ENCODE measurements at regions not wholly inside any gene's neighbourhood (a gene's known extent, or its start where the extent isn't known, plus 50 kb on each side); places are given as distances from the start of the nearest gene placed in this dataset.

- no peak overlapping the region for H2AFZ ChIP-seq (ENCODE audit: insufficient read depth, low read depth, low read length, poor library complexity, severe bottlenecking)
- H3K4me2 ChIP-seq (replicated peaks; ENCODE audit: extremely low read depth, low read length, poor library complexity, severe bottlenecking) = no peak overlapping the region
- H3K9ac ChIP-seq (ENCODE audit: insufficient read depth, low read length, poor library complexity, severe bottlenecking) = no peak overlapping the region
- Mint-ChIP-seq H3K9me3 (peaks cover 0 to 7% (median 2%) of the 10 kb centered on the region in 7 donors), H3K27ac (no peak overlapping the region), H3K36me3 (no peaks in the 10 kb centered on the region), H3K27me3 (ENCODE audit: low read depth in 3 of 3) (peaks cover 14 to 33% (median 21%) of the 10 kb centered on the region in 3 donors), H3K4me3 (no peak overlapping the region), H3K4me1 (no peaks in the 10 kb centered on the region)
- no peaks in the 10 kb centered on the region for H3K79me2 ChIP-seq (ENCODE audit: insufficient read depth, low read length)
- no peaks in the 10 kb centered on the region for H4K20me1 ChIP-seq (ENCODE audit: insufficient read depth, low read length)
- peaks cover 26 to 39% of the 10 kb centered on the region in 2 donors for H3K27me3 ChIP-seq (ENCODE audit: control insufficient read depth in 2 of 2, insufficient read depth in 2 of 2, low read length in 2 of 2)
- no peaks in the 10 kb centered on the region for H3K36me3 ChIP-seq (replicated peaks in 1 of 2; ENCODE audit: control insufficient read depth in 1 of 2, insufficient read depth in 2 of 2, low read length in 2 of 2)
- intact Hi-C loops (cut with micrococcal nuclease) = no loop called here
- H3K4me3 ChIP-seq (replicated peaks in 1 of 3; ENCODE audit: low read depth in 2 of 3, low read length in 3 of 3) = no peak overlapping the region
- no peak for TF ChIP-seq CTCF (IDR thresholded peaks at IDR 0.05)
- no CpG with 5 or more reads among the region's 3 CpGs for WGBS (ENCODE audit: insufficient coverage)
- H3K9me3 ChIP-seq (replicated peaks in 1 of 2; ENCODE audit: control insufficient read depth in 1 of 2, insufficient read depth in 1 of 2, low read length in 2 of 2) = no peaks in the 10 kb centered on the region
- no peaks in the 10 kb centered on the region for H3K4me1 ChIP-seq (ENCODE audit: control insufficient read depth in 1 of 2, insufficient read depth in 2 of 2, low read length in 2 of 2)
- no peak overlapping the region for H3K27ac ChIP-seq (ENCODE audit: low read depth in 1 of 2, low read length in 2 of 2)
- DNase-seq = no peak
These were observed 165.9 kb upstream of the MYO3A start for GRCh38 chr10:25768167-25768566.

- intact Hi-C loops (cut with micrococcal nuclease) = no loop called here
- Histone ChIP-seq H2AFZ (ENCODE audit: insufficient read depth, low read depth, low read length, poor library complexity, severe bottlenecking) (no peak overlapping the region), H3K9me3 (replicated peaks in 1 of 2; ENCODE audit: control insufficient read depth in 1 of 2, insufficient read depth in 1 of 2, low read length in 2 of 2) (no peaks in the 10 kb centered on the region), H3K79me2 (ENCODE audit: insufficient read depth, low read length) (no peaks in the 10 kb centered on the region), H3K9ac (ENCODE audit: insufficient read depth, low read length, poor library complexity, severe bottlenecking) (no peak overlapping the region), H3K4me1 (ENCODE audit: control insufficient read depth in 1 of 2, insufficient read depth in 2 of 2, low read length in 2 of 2) (no peaks in the 10 kb centered on the region), H3K36me3 (replicated peaks in 1 of 2; ENCODE audit: control insufficient read depth in 1 of 2, insufficient read depth in 2 of 2, low read length in 2 of 2) (no peaks in the 10 kb centered on the region), H4K20me1 (ENCODE audit: insufficient read depth, low read length) (no peaks in the 10 kb centered on the region), H3K27ac (ENCODE audit: low read depth in 1 of 2, low read length in 2 of 2) (no peak overlapping the region), H3K27me3 (ENCODE audit: control insufficient read depth in 2 of 2, insufficient read depth in 2 of 2, low read length in 2 of 2) (no peaks in the 10 kb centered on the region), H3K4me2 (replicated peaks; ENCODE audit: extremely low read depth, low read length, poor library complexity, severe bottlenecking) (no peak overlapping the region), H3K4me3 (replicated peaks in 1 of 3; ENCODE audit: low read depth in 2 of 3, low read length in 3 of 3) (no peak overlapping the region)
- H3K4me1 Mint-ChIP-seq = no peaks in the 10 kb centered on the region
- peaks cover 0 to 2% (median 1%) of the 10 kb centered on the region in 3 donors for H3K27me3 Mint-ChIP-seq (ENCODE audit: low read depth in 3 of 3)
- peaks cover 0 to 3% (median 0%) of the 10 kb centered on the region in 7 donors for H3K9me3 Mint-ChIP-seq
- WGBS (ENCODE audit: insufficient coverage) = 100% methylated on average over 1 of the region's 5 CpGs
- no peaks in the 10 kb centered on the region for H3K36me3 Mint-ChIP-seq
- no peak overlapping the region for H3K27ac Mint-ChIP-seq
- DNase-seq = no peak
- H3K4me3 Mint-ChIP-seq = no peak overlapping the region
- TF ChIP-seq CTCF (IDR thresholded peaks at IDR 0.05) = no peak
These were observed 155.4 kb upstream of the MYO3A start for GRCh38 chr10:25778646-25779045.
